Keratinocyte (primary cell): ENCODE measurements at regions not wholly inside any gene's neighbourhood (a gene's known extent, or its start where the extent isn't known, plus 50 kb on each side); places are given as distances from the start of the nearest gene placed in this dataset.

ENCODE experiments used
- DNase-seq: peaks from one replicate; pipeline ENCODE4 v3.0.0-alpha.2; 2011; ENCODE audit warnings: low read depth, missing footprints, low spot score
- FAIRE-seq: peaks from 2 replicates; lab custom pipeline; 2011; peaks lifted over from hg19 to GRCh38; lab: Jason Lieb, UNC
- H2AFZ ChIP-seq: 2 replicates; pipeline ENCODE4 v1.6.0; 2012; ENCODE audit warnings: low read length, control low read depth, inconsistent platforms; ENCODE audit not compliant: control insufficient read depth
- H3K27ac ChIP-seq: 2 replicates; pipeline ENCODE4 v1.5.1; 2011; ENCODE audit warnings: low read length; ENCODE audit not compliant: control insufficient read depth, insufficient read depth
- H3K27me3 ChIP-seq: 3 replicates; pipeline ENCODE4 v1.6.0; 2011; ENCODE audit warnings: low read length; ENCODE audit not compliant: control insufficient read depth, insufficient read depth; ENCODE audit errors: extremely low read depth
- H3K36me3 ChIP-seq, 2 experiments: 2 replicates in 1 of 2; 3 replicates in 1 of 2; pipeline ENCODE4 v1.5.1; 2011; ENCODE audit warnings: low read length in 2 of 2, mild to moderate bottlenecking in 1 of 2; ENCODE audit not compliant: control insufficient read depth in 2 of 2, insufficient read depth in 2 of 2; ENCODE audit errors: extremely low read depth in 1 of 2
- H3K4me1 ChIP-seq: 3 replicates; pipeline ENCODE4 v1.5.1; 2011; ENCODE audit warnings: low read length; ENCODE audit not compliant: control insufficient read depth, insufficient read depth; ENCODE audit errors: extremely low read depth
- H3K4me2 ChIP-seq: 3 replicates; pipeline ENCODE4 v1.6.0; 2011; ENCODE audit warnings: low read depth, low read length; ENCODE audit not compliant: control insufficient read depth, insufficient read depth; ENCODE audit errors: extremely low read depth
- H3K4me3 ChIP-seq, 3 experiments: fragments of 200-600 bp in 1 of 3; sonication (generic) in 1 of 3; 2 replicates in 2 of 3; 3 replicates in 1 of 3; pipeline ENCODE4 v1.5.1; 2011 to 2016; ENCODE audit warnings: low read length in 3 of 3, mild to moderate bottlenecking in 3 of 3, control low read depth in 2 of 3, inconsistent platforms in 1 of 3, low read depth in 1 of 3, mixed read lengths in 1 of 3, mixed run types in 1 of 3, moderate library complexity in 1 of 3; ENCODE audit not compliant: control insufficient read depth in 2 of 3, insufficient read depth in 2 of 3; ENCODE audit errors: extremely low read depth in 1 of 3
- H3K79me2 ChIP-seq: 2 replicates; pipeline ENCODE4 v1.6.0; 2012; ENCODE audit warnings: low read length; ENCODE audit not compliant: control insufficient read depth, insufficient read depth
- H3K9ac ChIP-seq: 3 replicates; pipeline ENCODE4 v1.6.0; 2011; ENCODE audit warnings: low read length; ENCODE audit not compliant: control insufficient read depth, insufficient read depth; ENCODE audit errors: extremely low read depth
- H3K9me1 ChIP-seq: 3 replicates; pipeline ENCODE4 v1.6.0; 2011; ENCODE audit warnings: low read length; ENCODE audit not compliant: control insufficient read depth, insufficient read depth; ENCODE audit errors: extremely low read depth
- H3K9me3 ChIP-seq: 2 replicates; pipeline ENCODE4 v1.5.1; 2012; ENCODE audit warnings: low read depth, low read length; ENCODE audit not compliant: control insufficient read depth
- H4K20me1 ChIP-seq: 3 replicates; pipeline ENCODE4 v1.6.0; 2011; ENCODE audit warnings: low read length; ENCODE audit not compliant: control insufficient read depth, insufficient read depth; ENCODE audit errors: extremely low read depth
- EZH2 ChIP-seq: IDR thresholded peaks from one replicate; pipeline ENCODE4 v1.6.1; 2012; ENCODE audit warnings: inconsistent platforms, mild to moderate bottlenecking, low read length, moderate library complexity
- dilution Hi-C: fragments of 300-500 bp; cut with MboI; formaldehyde crosslinking; loops from one replicate; pipeline ENCODE4 v1.7.0; 2020; ENCODE audit warnings: low sequenced_read_pairs; ENCODE audit not compliant: extremely low pct_ligation_motif_present
- TF ChIP-seq, protein P1 (sequence below), 3 experiments: IDR thresholded peaks in 1 of 3; conservative IDR thresholded peaks in 1 of 3; optimal IDR thresholded peaks in 1 of 3; 2 replicates in 2 of 3; 3 replicates in 1 of 3; pipeline versions ENCODE3 to v1.5.1; 2011; ENCODE audit warnings: low read length in 3 of 3, mild to moderate bottlenecking in 3 of 3, moderate library complexity in 2 of 3, control low read depth in 1 of 3, inconsistent platforms in 1 of 3; ENCODE audit not compliant: insufficient read depth in 2 of 3; ENCODE audit errors: extremely low read depth in 1 of 3

DNA sequence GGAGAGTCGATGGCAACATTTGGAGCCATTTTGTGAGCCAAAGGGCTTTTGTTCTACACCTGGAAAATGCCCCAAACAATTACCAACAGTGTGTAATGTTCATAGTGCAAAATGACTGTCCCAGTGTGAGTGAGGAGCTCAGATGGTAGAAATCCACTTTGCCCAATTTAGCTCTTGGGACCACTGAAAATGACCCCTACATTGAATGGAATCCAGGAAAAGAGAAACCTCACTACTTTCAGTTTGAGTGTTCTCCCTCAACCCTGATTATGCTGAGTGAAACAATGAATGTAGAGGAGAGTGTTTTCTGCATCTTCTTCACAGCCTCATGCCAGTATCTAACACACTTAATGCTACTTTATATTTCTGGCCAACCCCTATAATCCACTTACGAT is 84.9 kb upstream of the NRN1 start:
- TF ChIP-seq, protein P1, sequence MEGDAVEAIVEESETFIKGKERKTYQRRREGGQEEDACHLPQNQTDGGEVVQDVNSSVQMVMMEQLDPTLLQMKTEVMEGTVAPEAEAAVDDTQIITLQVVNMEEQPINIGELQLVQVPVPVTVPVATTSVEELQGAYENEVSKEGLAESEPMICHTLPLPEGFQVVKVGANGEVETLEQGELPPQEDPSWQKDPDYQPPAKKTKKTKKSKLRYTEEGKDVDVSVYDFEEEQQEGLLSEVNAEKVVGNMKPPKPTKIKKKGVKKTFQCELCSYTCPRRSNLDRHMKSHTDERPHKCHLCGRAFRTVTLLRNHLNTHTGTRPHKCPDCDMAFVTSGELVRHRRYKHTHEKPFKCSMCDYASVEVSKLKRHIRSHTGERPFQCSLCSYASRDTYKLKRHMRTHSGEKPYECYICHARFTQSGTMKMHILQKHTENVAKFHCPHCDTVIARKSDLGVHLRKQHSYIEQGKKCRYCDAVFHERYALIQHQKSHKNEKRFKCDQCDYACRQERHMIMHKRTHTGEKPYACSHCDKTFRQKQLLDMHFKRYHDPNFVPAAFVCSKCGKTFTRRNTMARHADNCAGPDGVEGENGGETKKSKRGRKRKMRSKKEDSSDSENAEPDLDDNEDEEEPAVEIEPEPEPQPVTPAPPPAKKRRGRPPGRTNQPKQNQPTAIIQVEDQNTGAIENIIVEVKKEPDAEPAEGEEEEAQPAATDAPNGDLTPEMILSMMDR (optimal IDR thresholded peaks at IDR 0.05 in 1 of 3, IDR thresholded peaks at IDR 0.05 in 1 of 3, conservative IDR thresholded peaks at IDR 0.05 in 1 of 3; ENCODE audit: extremely low read depth in 1 of 3, insufficient read depth in 2 of 3, low read length in 3 of 3): no peak
- TF ChIP-seq EZH2: no peak
- dilution Hi-C loops: no loop called here
- Histone ChIP-seq H3K4me2 (no peak overlapping the region), H3K9me1 (no peaks in the 10 kb centered on the region), H3K36me3 (no peaks in the 10 kb centered on the region), H3K9me3 (no peaks in the 10 kb centered on the region), H3K4me1 (no peaks in the 10 kb centered on the region), H3K27me3 (no peaks in the 10 kb centered on the region), H3K27ac (no peak overlapping the region), H4K20me1 (no peaks in the 10 kb centered on the region), H3K9ac (no peak overlapping the region), H3K4me3 (no peak overlapping the region), H2AFZ (no peak overlapping the region), H3K79me2 (no peaks in the 10 kb centered on the region)
- no peak for DNase-seq
- no peak for FAIRE-seq

DNA sequence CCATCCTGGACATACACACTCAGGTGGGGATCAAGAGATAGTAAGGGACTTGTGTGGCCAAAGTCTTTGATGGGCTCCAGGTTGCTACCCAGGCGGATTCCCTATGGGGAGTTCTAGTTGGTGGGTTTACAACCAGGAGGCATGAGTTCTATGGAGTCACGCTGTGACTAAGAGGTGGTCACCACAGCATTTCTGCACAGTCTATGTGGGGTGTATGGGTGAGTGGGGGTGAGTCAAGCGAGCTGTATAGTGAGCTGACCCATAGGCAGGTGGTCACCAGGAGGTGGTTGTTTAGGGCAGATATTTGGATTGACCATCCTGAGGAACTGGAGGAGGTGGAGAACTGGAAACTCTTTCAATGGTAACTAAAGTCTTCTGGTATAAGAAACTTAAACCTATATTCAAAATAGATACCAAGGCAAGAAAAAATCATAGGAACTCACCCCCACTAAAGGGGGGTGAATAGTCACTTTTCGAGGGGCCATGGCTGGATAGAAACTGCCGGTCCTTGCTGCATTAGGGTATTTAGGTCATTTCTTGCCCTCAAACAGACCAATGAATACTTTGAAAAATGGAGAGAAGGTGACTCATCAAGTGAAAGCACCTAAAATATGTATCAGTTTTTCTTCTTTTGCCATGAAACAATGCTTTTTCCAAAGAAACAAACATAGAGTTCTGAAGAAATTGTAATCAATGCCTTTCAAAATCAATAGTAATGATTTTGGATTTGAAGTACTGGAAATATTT is 84.3 kb upstream of the NRN1 start:
- FAIRE-seq: no peak

More for the DNA sequence above, 84.3 kb upstream of the NRN1 start:
- dilution Hi-C loops: no loop called here
- Histone ChIP-seq H3K4me2 (no peak overlapping the region), H3K36me3 (no peaks in the 10 kb centered on the region), H4K20me1 (no peaks in the 10 kb centered on the region), H3K9me3 (no peaks in the 10 kb centered on the region), H3K9me1 (no peaks in the 10 kb centered on the region), H2AFZ (no peak overlapping the region), H3K27ac (no peak overlapping the region), H3K27me3 (no peaks in the 10 kb centered on the region), H3K9ac (no peak overlapping the region), H3K79me2 (no peaks in the 10 kb centered on the region), H3K4me3 (no peak overlapping the region), H3K4me1 (no peaks in the 10 kb centered on the region)
- TF ChIP-seq, protein P1 (optimal IDR thresholded peaks at IDR 0.05 in 1 of 3, IDR thresholded peaks at IDR 0.05 in 1 of 3, conservative IDR thresholded peaks at IDR 0.05 in 1 of 3; ENCODE audit: extremely low read depth in 1 of 3, insufficient read depth in 2 of 3, low read length in 3 of 3): no peak
- no peak for TF ChIP-seq EZH2
- DNase-seq: no peak
